Smooth muscle cell (in vitro differentiated cells): ENCODE measurements at regions not wholly inside any gene's neighbourhood (a gene's known extent, or its start where the extent isn't known, plus 50 kb on each side); places are given as distances from the start of the nearest gene placed in this dataset.

Experiments used
- DNase-seq: peaks from one replicate; lab custom pipeline; 2025; ENCODE audit not compliant: unreplicated experiment; lab: John Stamatoyannopoulos, UW
- H2AFZ ChIP-seq: fragments of 200-600 bp; sonication (generic); 2 replicates; pipeline ENCODE4 v1.6.0; 2016; ENCODE audit warnings: antibody characterized with exemption, low read depth, mild to moderate bottlenecking
- H3F3A ChIP-seq: fragments of 200-600 bp; sonication (generic); 2 replicates; pipeline ENCODE4 v1.6.0; 2017; ENCODE audit warnings: antibody characterized with exemption, low read depth
- H3K27ac ChIP-seq: fragments of 200-600 bp; sonication (generic); 2 replicates; pipeline ENCODE4 v1.5.1; 2016; ENCODE audit warnings: low read depth, mild to moderate bottlenecking
- H3K27me3 ChIP-seq: fragments of 200-600 bp; sonication (generic); 2 replicates; pipeline ENCODE4 v1.6.1; 2016; ENCODE audit warnings: low read depth, mild to moderate bottlenecking
- H3K36me3 ChIP-seq: fragments of 200-600 bp; sonication (generic); 2 replicates; pipeline ENCODE4 v1.5.1; 2016; ENCODE audit warnings: low read depth
- H3K4me1 ChIP-seq: fragments of 200-600 bp; sonication (generic); 2 replicates; pipeline ENCODE4 v1.5.1; 2016; ENCODE audit warnings: low read depth
- H3K4me2 ChIP-seq: fragments of 200-600 bp; sonication (generic); 2 replicates; pipeline ENCODE4 v1.6.0; 2016; ENCODE audit warnings: mild to moderate bottlenecking
- H3K4me3 ChIP-seq: fragments of 200-600 bp; sonication (generic); 2 replicates; pipeline ENCODE4 v1.5.1; 2016; ENCODE audit warnings: mild to moderate bottlenecking
- H3K79me2 ChIP-seq: fragments of 200-600 bp; sonication (generic); 2 replicates; pipeline ENCODE4 v1.6.0; 2016; ENCODE audit warnings: low read depth, mild to moderate bottlenecking
- H3K9ac ChIP-seq: fragments of 200-600 bp; sonication (generic); 2 replicates; pipeline ENCODE4 v1.6.0; 2016; ENCODE audit warnings: low read depth
- H3K9me3 ChIP-seq: fragments of 200-600 bp; sonication (generic); replicated peaks from 2 replicates; pipeline ENCODE4 v1.5.1; 2016; ENCODE audit warnings: low read depth
- H4K20me1 ChIP-seq: fragments of 200-600 bp; sonication (generic); 2 replicates; pipeline ENCODE4 v1.6.0; 2016; ENCODE audit warnings: low read depth
- CTCF ChIP-seq: fragments of 200-600 bp; sonication (generic); IDR thresholded peaks from 2 replicates; pipeline ENCODE4 v1.5.1; 2017; ENCODE audit warnings: borderline replicate concordance, mild to moderate bottlenecking, antibody characterized with exemption; ENCODE audit not compliant: insufficient read depth, poor library complexity, severe bottlenecking
- WGBS: methylation state at CpG from one replicate; pipeline ENCODE4 v1.1.7; 2016; ENCODE audit warnings: low lambda C conversion rate; 5-methylcytosine and 5-hydroxymethylcytosine counted together

DNA sequence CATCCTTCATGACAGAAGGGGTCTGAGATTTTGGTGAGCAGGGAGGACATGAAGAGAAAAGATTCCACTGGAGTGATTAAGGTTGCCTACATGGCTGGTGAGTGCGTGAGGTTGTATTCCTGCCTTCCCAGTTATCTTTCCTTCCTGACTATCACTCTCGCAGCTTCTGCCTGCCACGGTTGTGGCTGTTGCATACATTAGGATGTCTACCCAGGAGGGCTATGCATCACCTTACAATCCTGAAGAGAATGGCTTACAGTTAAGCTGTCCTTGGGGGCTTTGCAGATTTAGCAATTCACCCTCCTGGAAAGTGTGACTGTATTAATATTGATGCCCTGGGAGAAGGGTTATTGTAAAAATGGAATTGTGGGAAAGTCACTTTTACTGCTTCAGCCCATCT lies 571.0 kb downstream of the TSN start:
- no peaks in the 10 kb centered on the region for H3K9me3 ChIP-seq
- no peak overlapping the region for H3K4me2 ChIP-seq
- no peaks in the 10 kb centered on the region for H3K79me2 ChIP-seq
- DNase-seq, result no peak
- H3K36me3 ChIP-seq, result no peaks in the 10 kb centered on the region
- H3K27me3 ChIP-seq, result peaks cover 10% of the 10 kb centered on the region
- no peak overlapping the region for H2AFZ ChIP-seq
- no peaks in the 10 kb centered on the region for H4K20me1 ChIP-seq
- WGBS, result 69% methylated on average over 3 of the region's 3 CpGs
- no peaks in the 10 kb centered on the region for H3F3A ChIP-seq
- H3K4me1 ChIP-seq, result no peaks in the 10 kb centered on the region
- H3K4me3 ChIP-seq, result no peak overlapping the region
- TF ChIP-seq CTCF, result no peak
- H3K27ac ChIP-seq, result no peak overlapping the region
- no peak overlapping the region for H3K9ac ChIP-seq

DNA sequence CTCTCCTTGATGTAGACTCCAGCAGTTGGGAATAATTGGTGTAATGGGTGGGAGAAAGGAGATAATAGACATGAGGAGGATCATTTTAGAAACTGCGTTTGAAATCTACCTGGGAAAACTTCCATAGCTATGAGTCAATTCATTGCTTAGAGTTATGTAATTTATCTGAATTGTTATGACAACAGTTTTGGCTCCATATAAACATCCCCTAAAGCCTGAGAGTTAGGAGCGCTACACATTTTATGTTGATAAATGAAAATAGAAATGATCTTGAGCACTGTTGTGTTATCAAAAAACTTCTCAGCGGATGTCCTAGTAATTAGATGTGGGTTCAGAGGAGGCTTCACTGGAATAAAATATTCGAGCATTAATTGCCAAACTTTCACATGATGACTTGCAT lies 573.4 kb downstream of the TSN start:
- Histone ChIP-seq H3K36me3 (no peaks in the 10 kb centered on the region), H3K79me2 (no peaks in the 10 kb centered on the region), H3K9ac (no peak overlapping the region), H2AFZ (no peak overlapping the region), H3K4me2 (no peak overlapping the region), H3K27me3 (peaks cover 10% of the 10 kb centered on the region), H3K4me1 (no peaks in the 10 kb centered on the region), H3K9me3 (no peaks in the 10 kb centered on the region), H3F3A (no peaks in the 10 kb centered on the region), H4K20me1 (no peaks in the 10 kb centered on the region), H3K4me3 (no peak overlapping the region), H3K27ac (no peak overlapping the region)
- 88% methylated on average over 4 of the region's 4 CpGs for WGBS
- TF ChIP-seq CTCF, result no peak
- no peak for DNase-seq

- H3F3A ChIP-seq, result no peaks in the 10 kb centered on the region
- 88% methylated on average over 2 of the region's 2 CpGs for WGBS
- no peak for DNase-seq
Observed at GRCh38 chr2:122329278-122329677, 573.8 kb downstream of the TSN start.

More at GRCh38 chr2:122329278-122329677, 573.8 kb downstream of the TSN start:
- H3K4me3 ChIP-seq, result no peak overlapping the region
- H3K9me3 ChIP-seq, result no peaks in the 10 kb centered on the region
- no peaks in the 10 kb centered on the region for H3K79me2 ChIP-seq
- no peaks in the 10 kb centered on the region for H3K4me1 ChIP-seq
- no peaks in the 10 kb centered on the region for H4K20me1 ChIP-seq
- TF ChIP-seq CTCF, result no peak
- H3K27me3 ChIP-seq, result peaks cover 10% of the 10 kb centered on the region
- H3K36me3 ChIP-seq, result no peaks in the 10 kb centered on the region
- H3K9ac ChIP-seq, result no peak overlapping the region
- no peak overlapping the region for H2AFZ ChIP-seq
- H3K4me2 ChIP-seq, result no peak overlapping the region
- H3K27ac ChIP-seq, result no peak overlapping the region
